Medulla oblongata (tissue), 1 donor: ENCODE measurements at regions not wholly inside any gene's neighbourhood (a gene's known extent, or its start where the extent isn't known, plus 50 kb on each side); places are given as distances from the start of the nearest gene placed in this dataset.

Experiments
- DNase-seq: peaks from one replicate; pipeline ENCODE4 v3.0.0-alpha.2; 2015; ENCODE audit errors: extremely low spot score

GRCh38 chr1:117678246-117678977 lies 72.6 kb downstream of the TENT5C start:
- DNase-seq: no peak

GRCh38 chr1:117679299-117679698 lies 73.5 kb downstream of the TENT5C start:
- DNase-seq: no peak

- DNase-seq: no peak
Observed at GRCh38 chr1:117679868-117680267, 74.0 kb downstream of the TENT5C start.

- DNase-seq: no peak
Observed at GRCh38 chr1:117680316-117681002, 74.6 kb downstream of the TENT5C start.

GRCh38 chr1:117681093-117681900 lies 75.4 kb downstream of the TENT5C start:
- DNase-seq: no peak

- DNase-seq: no peak
Observed at GRCh38 chr1:117681901-117682250, 76.0 kb downstream of the TENT5C start.

GRCh38 chr1:117682372-117682771 lies 76.5 kb downstream of the TENT5C start:
- no peak for DNase-seq

- no peak for DNase-seq
Observed at GRCh38 chr1:117683571-117684285, 77.9 kb downstream of the TENT5C start.

- DNase-seq: no peak
Observed at GRCh38 chr1:117685936-117686806, 80.3 kb downstream of the TENT5C start.

GRCh38 chr1:117686907-117687306 lies 81.1 kb downstream of the TENT5C start:
- no peak for DNase-seq

- DNase-seq: no peak
Observed at GRCh38 chr1:117689997-117690625, 84.3 kb downstream of the TENT5C start.

GRCh38 chr1:117691942-117692341 lies 86.1 kb downstream of the TENT5C start:
- no peak for DNase-seq

GRCh38 chr1:117694543-117694942 lies 88.7 kb downstream of the TENT5C start:
- no peak for DNase-seq

- peak; percentile 60 for DNase-seq
Observed at GRCh38 chr1:117695796-117696490, 90.1 kb downstream of the TENT5C start.

GRCh38 chr1:117696561-117696960 lies 90.7 kb downstream of the TENT5C start:
- no peak for DNase-seq

GRCh38 chr1:117697220-117697781 lies 91.5 kb downstream of the TENT5C start:
- DNase-seq: no peak

GRCh38 chr1:117698398-117699160 lies 92.7 kb downstream of the TENT5C start:
- no peak for DNase-seq

GRCh38 chr1:117699953-117700352 lies 94.1 kb downstream of the TENT5C start:
- DNase-seq: no peak

GRCh38 chr1:117702654-117703053 lies 96.8 kb downstream of the TENT5C start:
- DNase-seq: no peak
